CD14-positive monocyte (primary cell): ENCODE measurements at regions not wholly inside any gene's neighbourhood (a gene's known extent, or its start where the extent isn't known, plus 50 kb on each side); places are given as distances from the start of the nearest gene placed in this dataset.

ENCODE experiments used
- DNase-seq, 3 donors: peaks; one replicate each; pipeline ENCODE4 v3.0.0-alpha.2; 2011 to 2022
- H2AFZ ChIP-seq: 2 replicates; pipeline ENCODE4 v1.6.0; 2012; ENCODE audit warnings: mild to moderate bottlenecking, low read depth, low read length, inconsistent platforms; ENCODE audit not compliant: insufficient read depth, poor library complexity, severe bottlenecking
- H3K27ac ChIP-seq, 2 donors: 1 replicate in 1 of 2; 2 replicates in 1 of 2; pipeline ENCODE4 v1.5.1; 2012 to 2013; ENCODE audit warnings: low read length in 2 of 2, control low read depth in 1 of 2, inconsistent platforms in 1 of 2, low read depth in 1 of 2, mild to moderate bottlenecking in 1 of 2
- H3K27me3 ChIP-seq, 2 donors: one replicate each; pipeline versions ENCODE4 v1.6.0 to v1.6.1; 2011 to 2013; ENCODE audit warnings: low read length in 2 of 2; ENCODE audit not compliant: control insufficient read depth in 2 of 2, insufficient read depth in 2 of 2
- H3K36me3 ChIP-seq, 2 donors: replicated peaks in 1 of 2; 1 replicate in 1 of 2; 2 replicates in 1 of 2; pipeline versions ENCODE4 v1.5.1 to v1.6.1; 2012 to 2013; ENCODE audit warnings: low read length in 2 of 2, control low read depth in 1 of 2, inconsistent platforms in 1 of 2, mild to moderate bottlenecking in 1 of 2; ENCODE audit not compliant: insufficient read depth in 2 of 2, control insufficient read depth in 1 of 2
- H3K4me1 ChIP-seq, 2 donors: 1 replicate in 1 of 2; 2 replicates in 1 of 2; pipeline versions ENCODE4 v1.5.1 to v1.6.1; 2012 to 2013; ENCODE audit warnings: low read length in 2 of 2, control low read depth in 1 of 2, inconsistent platforms in 1 of 2, mild to moderate bottlenecking in 1 of 2, moderate library complexity in 1 of 2; ENCODE audit not compliant: insufficient read depth in 2 of 2, control insufficient read depth in 1 of 2
- H3K4me2 ChIP-seq: replicated peaks from 2 replicates; pipeline ENCODE3; 2012; ENCODE audit warnings: low read length, moderate library complexity, mild to moderate bottlenecking; ENCODE audit not compliant: poor library complexity, severe bottlenecking; ENCODE audit errors: extremely low read depth
- H3K4me3 ChIP-seq, 3 experiments: fragments of 200-600 bp in 1 of 3; sonication (generic) in 1 of 3; replicated peaks in 1 of 3; 1 replicate in 2 of 3; 2 replicates in 1 of 3; pipeline ENCODE4 v1.5.1; 2011 to 2013; ENCODE audit warnings: low read length in 3 of 3, mild to moderate bottlenecking in 3 of 3, control low read depth in 2 of 3, low read depth in 2 of 3, inconsistent platforms in 1 of 3, moderate library complexity in 1 of 3
- H3K79me2 ChIP-seq: 2 replicates; pipeline ENCODE4 v1.6.0; 2012; ENCODE audit warnings: mild to moderate bottlenecking, control low read depth, inconsistent platforms, low read length, moderate library complexity; ENCODE audit not compliant: insufficient read depth
- H3K9ac ChIP-seq: 2 replicates; pipeline ENCODE4 v1.6.0; 2017; ENCODE audit warnings: low read length, mild to moderate bottlenecking; ENCODE audit not compliant: insufficient read depth, poor library complexity, severe bottlenecking
- H3K9me3 ChIP-seq, 2 donors: replicated peaks in 1 of 2; 1 replicate in 1 of 2; 2 replicates in 1 of 2; pipeline versions ENCODE4 v1.5.1 to v1.6.1; 2012 to 2013; ENCODE audit warnings: low read length in 2 of 2, control low read depth in 1 of 2; ENCODE audit not compliant: control insufficient read depth in 1 of 2, insufficient read depth in 1 of 2
- H4K20me1 ChIP-seq: 2 replicates; pipeline ENCODE4 v1.6.0; 2012; ENCODE audit warnings: mild to moderate bottlenecking, low read length, control low read depth, moderate library complexity; ENCODE audit not compliant: insufficient read depth
- H3K27ac Mint-ChIP-seq, 7 donors: one replicate each; pipeline ENCODE4 v1.8.0; 2020; ENCODE audit warnings: mild to moderate bottlenecking in 7 of 7, mixed read lengths in 7 of 7, moderate library complexity in 6 of 7, inconsistent platforms in 2 of 7
- H3K27me3 Mint-ChIP-seq, 3 donors: one replicate each; pipeline ENCODE4 v1.8.0; 2021 to 2022; ENCODE audit warnings: low read depth in 3 of 3, mild to moderate bottlenecking in 3 of 3, mixed read lengths in 3 of 3, moderate library complexity in 3 of 3, inconsistent platforms in 1 of 3
- H3K36me3 Mint-ChIP-seq, 2 donors: one replicate each; pipeline ENCODE4 v1.8.0; 2020; ENCODE audit warnings: mixed read lengths in 2 of 2, inconsistent platforms in 1 of 2, mild to moderate bottlenecking in 1 of 2
- H3K4me1 Mint-ChIP-seq: one replicate; pipeline ENCODE4 v1.8.0; 2020; ENCODE audit warnings: mild to moderate bottlenecking, mixed read lengths
- H3K4me3 Mint-ChIP-seq, 2 donors: one replicate each; pipeline ENCODE4 v1.8.0; 2020; ENCODE audit warnings: mild to moderate bottlenecking in 2 of 2, mixed read lengths in 2 of 2, moderate library complexity in 1 of 2
- H3K9me3 Mint-ChIP-seq, 7 donors: one replicate each; pipeline ENCODE4 v1.8.0; 2020 to 2022; ENCODE audit warnings: mixed read lengths in 7 of 7, mild to moderate bottlenecking in 6 of 7, moderate library complexity in 6 of 7, inconsistent platforms in 2 of 7
- CTCF ChIP-seq: fragments of 200-600 bp; IDR thresholded peaks from one replicate; pipeline ENCODE4 v1.8.0; 2022; ENCODE audit warnings: antibody characterized with exemption, mild to moderate bottlenecking
- WGBS: methylation state at CpG from one replicate; pipeline ENCODE4 v1.1.5; 2013; ENCODE audit warnings: missing lambda C conversion rate; ENCODE audit not compliant: insufficient coverage; 5-methylcytosine and 5-hydroxymethylcytosine counted together
- intact Hi-C, 2 donors: fragments of 100-400 bp; cut with micrococcal nuclease; formaldehyde crosslinking; loops; one replicate each; pipeline versions ENCODE4 v1.15.0 to v1.15.1; 2023

GRCh38 chr2:48229063-48229462, 85.4 kb upstream of the FOXN2 start:
- WGBS, result 100% methylated on average over 1 of the region's 5 CpGs
- Histone ChIP-seq H3K36me3 (no peaks in the 10 kb centered on the region), H2AFZ (no peak overlapping the region), H3K4me1 (peaks cover 25 to 34% of the 10 kb centered on the region in 2 donors), H3K27me3 (no peaks in the 10 kb centered on the region), H3K27ac (peak overlapping the region; percentile 57 to 76), H4K20me1 (no peaks in the 10 kb centered on the region), H3K79me2 (no peaks in the 10 kb centered on the region), H3K9me3 (no peaks in the 10 kb centered on the region), H3K4me2 (no peak overlapping the region), H3K9ac (no peak overlapping the region), H3K4me3 (no peak overlapping the region)
- Mint-ChIP-seq H3K9me3 (peaks cover 0 to 3% (median 2%) of the 10 kb centered on the region in 7 donors), H3K36me3 (no peaks in the 10 kb centered on the region), H3K27me3 (peaks cover 0 to 2% (median 0%) of the 10 kb centered on the region in 3 donors), H3K27ac (peak overlapping the region in 5 of 7 donors; percentile 51 to 91 (median 77)), H3K4me3 (no peak overlapping the region), H3K4me1 (peaks cover 30% of the 10 kb centered on the region)
- no peak for TF ChIP-seq CTCF
- intact Hi-C loops, result no loop called here
- no peak for DNase-seq

- no peak overlapping the region for H3K4me2 ChIP-seq
- H4K20me1 ChIP-seq, result no peaks in the 10 kb centered on the region
- intact Hi-C loops, result no loop called here
- TF ChIP-seq CTCF, result no peak
- H3K36me3 ChIP-seq, result no peaks in the 10 kb centered on the region
- no peak overlapping the region for H3K4me3 Mint-ChIP-seq
- H3K79me2 ChIP-seq, result no peaks in the 10 kb centered on the region
- no peak overlapping the region for H3K4me3 ChIP-seq
- H3K27ac Mint-ChIP-seq, result no peak overlapping the region
- H3K9me3 ChIP-seq, result no peaks in the 10 kb centered on the region
- DNase-seq, result no peak
- no peak overlapping the region for H2AFZ ChIP-seq
- peaks cover 0 to 3% (median 2%) of the 10 kb centered on the region in 7 donors for H3K9me3 Mint-ChIP-seq
- H3K36me3 Mint-ChIP-seq, result no peaks in the 10 kb centered on the region
- peaks cover 23 to 34% of the 10 kb centered on the region in 2 donors for H3K4me1 ChIP-seq
- H3K27ac ChIP-seq, result no peak overlapping the region
- WGBS, result no CpG with 5 or more reads among the region's 3 CpGs
- no peak overlapping the region for H3K9ac ChIP-seq
- peaks cover 25% of the 10 kb centered on the region for H3K4me1 Mint-ChIP-seq
- H3K27me3 ChIP-seq, result no peaks in the 10 kb centered on the region
- H3K27me3 Mint-ChIP-seq, result peaks cover 0 to 2% (median 0%) of the 10 kb centered on the region in 3 donors
Measured at GRCh38 chr2:48230834-48231233, 83.6 kb upstream of the FOXN2 start.
